ENCODE measurements at regions not wholly inside any gene's neighbourhood (a gene's known extent, or its start where the extent isn't known, plus 50 kb on each side); places are given as distances from the start of the nearest gene placed in this dataset.
"Not testable (repeated sequence)": the region's sequence is repeated elsewhere in the genome, so short reads cannot be mapped to it uniquely, and the experiment has no call there.

GRCh38 chr3:195986576-195986975 is 78.2 kb upstream of the TNK2 start:
- ATAC-seq (ENCODE audit: insufficient number of reproducible peaks, low FRiP score, low read depth); H3K4me1 ChIP-seq (ENCODE audit: control insufficient read depth in 1 of 2, low read depth in 2 of 2); H3K9me3 ChIP-seq; H3K4me3 ChIP-seq; H3K27ac ChIP-seq; H3K27me3 ChIP-seq (replicated peaks; ENCODE audit: insufficient read depth); DNase-seq (ENCODE audit: low spot score): not testable (repeated sequence)
- peaks cover 14% of the 10 kb centered on the region for H3K36me3 ChIP-seq

- ATAC-seq (ENCODE audit: insufficient number of reproducible peaks, low FRiP score, low read depth); DNase-seq (ENCODE audit: low spot score); H3K9me3 ChIP-seq; H3K4me3 ChIP-seq; H3K27ac ChIP-seq; H3K4me1 ChIP-seq (ENCODE audit: control insufficient read depth in 1 of 2, low read depth in 2 of 2); H3K27me3 ChIP-seq (replicated peaks; ENCODE audit: insufficient read depth): not testable (repeated sequence)
- peaks cover 14% of the 10 kb centered on the region for H3K36me3 ChIP-seq
Observed at GRCh38 chr3:195985348-195985920, 77.1 kb upstream of the TNK2 start.

DNA sequence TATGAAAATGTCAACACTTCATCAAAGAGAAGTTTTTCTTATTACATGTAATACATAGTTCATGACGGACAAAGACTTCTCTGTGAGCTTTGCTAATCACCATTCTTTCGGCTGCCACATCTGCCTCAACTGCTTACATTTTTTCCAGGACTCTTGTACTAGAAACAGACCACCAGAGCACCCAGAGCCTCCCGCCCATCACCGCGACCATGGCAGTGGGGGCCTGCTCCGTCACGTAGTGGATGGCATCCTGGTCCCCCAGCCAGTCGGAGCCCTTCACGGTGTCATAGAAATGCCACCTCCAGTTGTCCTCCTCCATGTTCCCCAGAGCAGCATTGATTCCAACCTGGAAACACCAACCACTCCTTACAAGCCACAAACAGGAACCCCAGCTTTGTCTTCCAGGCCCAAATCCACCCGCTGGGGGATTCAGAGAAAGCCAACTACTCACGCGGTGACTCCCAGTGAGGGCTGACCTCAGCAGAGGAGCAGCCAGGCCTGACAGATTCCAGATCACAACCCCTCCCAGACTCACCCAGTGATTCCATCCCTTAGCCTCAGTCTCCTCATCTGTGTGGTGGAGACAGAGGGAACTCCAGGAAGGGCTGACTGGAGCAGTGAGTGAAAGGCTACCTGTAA is 76.2 kb upstream of the TNK2 start:
- H3K27me3 ChIP-seq (replicated peaks; ENCODE audit: insufficient read depth); H3K4me3 ChIP-seq; H3K9me3 ChIP-seq; DNase-seq (ENCODE audit: low spot score); ATAC-seq (ENCODE audit: insufficient number of reproducible peaks, low FRiP score, low read depth); H3K4me1 ChIP-seq (ENCODE audit: control insufficient read depth in 1 of 2, low read depth in 2 of 2); H3K27ac ChIP-seq: not testable (repeated sequence)
- peaks cover 18% of the 10 kb centered on the region for H3K36me3 ChIP-seq

GRCh38 chr3:195983880-195984279 is 75.5 kb upstream of the TNK2 start:
- not testable (repeated sequence) for ATAC-seq (ENCODE audit: insufficient number of reproducible peaks, low FRiP score, low read depth); DNase-seq (ENCODE audit: low spot score); H3K4me1 ChIP-seq (ENCODE audit: control insufficient read depth in 1 of 2, low read depth in 2 of 2); H3K27ac ChIP-seq; H3K27me3 ChIP-seq (replicated peaks; ENCODE audit: insufficient read depth); H3K4me3 ChIP-seq; H3K9me3 ChIP-seq
- H3K36me3 ChIP-seq, result peaks cover 21% of the 10 kb centered on the region

DNA sequence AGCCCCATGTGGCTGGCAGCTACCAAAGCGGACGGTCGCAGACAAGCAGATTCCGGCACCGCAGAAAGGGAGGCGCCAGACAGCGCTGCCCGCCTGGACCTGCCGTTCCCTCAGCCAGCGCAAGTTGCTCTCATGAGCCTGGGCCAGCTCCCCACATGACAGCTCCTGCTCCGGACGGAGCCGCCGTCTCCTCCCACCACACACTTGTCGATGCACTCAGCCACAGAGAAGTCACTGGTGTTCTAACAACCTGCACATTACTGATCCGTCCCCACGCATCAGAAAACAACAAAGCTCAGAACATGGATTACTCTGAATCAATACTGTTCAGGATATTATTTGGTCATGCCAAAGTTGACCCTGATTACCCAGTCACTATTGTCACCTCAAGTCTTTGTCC is 74.4 kb upstream of the TNK2 start:
- not testable (repeated sequence) for H3K27me3 ChIP-seq (replicated peaks; ENCODE audit: insufficient read depth); ATAC-seq (ENCODE audit: insufficient number of reproducible peaks, low FRiP score, low read depth); H3K9me3 ChIP-seq; H3K4me3 ChIP-seq; H3K27ac ChIP-seq; H3K4me1 ChIP-seq (ENCODE audit: control insufficient read depth in 1 of 2, low read depth in 2 of 2); DNase-seq (ENCODE audit: low spot score)
- peaks cover 21% of the 10 kb centered on the region for H3K36me3 ChIP-seq

DNA sequence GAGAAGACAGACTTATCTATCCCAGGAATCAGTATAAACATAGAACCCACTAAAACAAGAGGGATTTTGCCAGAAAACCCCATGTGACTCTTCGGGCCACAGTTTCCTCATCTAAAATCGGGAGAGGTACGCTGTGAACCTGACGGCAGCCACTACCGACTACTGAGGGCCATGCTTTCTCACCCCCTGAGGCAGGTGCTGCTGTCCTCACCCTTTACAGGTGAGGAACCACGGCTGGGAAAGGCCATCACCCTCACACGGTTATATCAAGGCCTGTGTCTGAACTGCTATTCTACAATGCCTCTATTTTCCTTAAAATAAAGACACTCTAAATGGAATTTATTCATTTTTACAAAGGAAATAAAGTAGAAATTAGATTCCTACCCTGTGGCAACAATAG is 73.4 kb upstream of the TNK2 start:
- H3K9me3 ChIP-seq; DNase-seq (ENCODE audit: low spot score); ATAC-seq (ENCODE audit: insufficient number of reproducible peaks, low FRiP score, low read depth); H3K4me3 ChIP-seq; H3K27ac ChIP-seq; H3K27me3 ChIP-seq (replicated peaks; ENCODE audit: insufficient read depth); H3K4me1 ChIP-seq (ENCODE audit: control insufficient read depth in 1 of 2, low read depth in 2 of 2): not testable (repeated sequence)
- H3K36me3 ChIP-seq, result peaks cover 21% of the 10 kb centered on the region

- H3K27me3 ChIP-seq (replicated peaks; ENCODE audit: insufficient read depth); DNase-seq (ENCODE audit: low spot score): not testable (repeated sequence)
- peaks cover 32% of the 10 kb centered on the region for H3K36me3 ChIP-seq
Observed at GRCh38 chr3:195979877-195980276, 71.5 kb upstream of the TNK2 start.

DNA sequence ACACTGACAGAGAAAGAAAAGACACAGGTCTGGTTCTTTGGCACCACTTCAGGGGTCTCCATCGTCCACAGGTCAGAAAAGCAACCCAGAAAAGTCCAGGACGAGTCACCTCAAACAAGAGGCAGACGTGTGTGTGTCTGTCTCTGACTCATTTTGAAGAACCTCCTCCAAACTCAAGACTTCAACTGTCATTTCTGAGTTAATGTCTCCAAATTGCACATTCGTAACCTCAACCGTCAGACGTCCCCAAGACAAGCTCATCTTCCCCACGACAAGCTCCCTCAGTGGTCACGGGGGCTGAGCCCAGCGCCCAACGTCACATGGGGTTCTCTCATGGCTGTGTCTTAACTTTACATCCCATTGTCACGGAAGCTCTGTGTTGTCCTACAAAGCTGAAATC is 70.2 kb upstream of the TNK2 start:
- peaks cover 37% of the 10 kb centered on the region for H3K36me3 ChIP-seq
- not testable (repeated sequence) for H3K4me1 ChIP-seq (ENCODE audit: control insufficient read depth in 1 of 2, low read depth in 2 of 2); H3K4me3 ChIP-seq; H3K27me3 ChIP-seq (replicated peaks; ENCODE audit: insufficient read depth); H3K9me3 ChIP-seq; H3K27ac ChIP-seq; DNase-seq (ENCODE audit: low spot score); ATAC-seq (ENCODE audit: insufficient number of reproducible peaks, low FRiP score, low read depth)

More at GRCh38 chr3:195979877-195980276, 71.5 kb upstream of the TNK2 start:
- not testable (repeated sequence) for H3K9me3 ChIP-seq; H3K27ac ChIP-seq; H3K4me1 ChIP-seq (ENCODE audit: control insufficient read depth in 1 of 2, low read depth in 2 of 2); H3K4me3 ChIP-seq; ATAC-seq (ENCODE audit: insufficient number of reproducible peaks, low FRiP score, low read depth)

- ATAC-seq (ENCODE audit: insufficient number of reproducible peaks, low FRiP score, low read depth); DNase-seq (ENCODE audit: low spot score); H3K27ac ChIP-seq; H3K27me3 ChIP-seq (replicated peaks; ENCODE audit: insufficient read depth); H3K4me3 ChIP-seq; H3K4me1 ChIP-seq (ENCODE audit: control insufficient read depth in 1 of 2, low read depth in 2 of 2); H3K9me3 ChIP-seq: not testable (repeated sequence)
- peaks cover 35% of the 10 kb centered on the region for H3K36me3 ChIP-seq
Observed at GRCh38 chr3:195976876-195977275, 68.5 kb upstream of the TNK2 start.

- not testable (repeated sequence) for DNase-seq (ENCODE audit: low spot score); H3K27me3 ChIP-seq (replicated peaks; ENCODE audit: insufficient read depth); H3K9me3 ChIP-seq; H3K27ac ChIP-seq; ATAC-seq (ENCODE audit: insufficient number of reproducible peaks, low FRiP score, low read depth); H3K4me3 ChIP-seq; H3K4me1 ChIP-seq (ENCODE audit: control insufficient read depth in 1 of 2, low read depth in 2 of 2)
- H3K36me3 ChIP-seq, result peaks cover 51% of the 10 kb centered on the region
Observed at GRCh38 chr3:195974281-195974680, 65.9 kb upstream of the TNK2 start.

GRCh38 chr3:195970873-195971272 is 62.5 kb upstream of the TNK2 start:
- not testable (repeated sequence) for H3K9me3 ChIP-seq; H3K27me3 ChIP-seq (replicated peaks; ENCODE audit: insufficient read depth); H3K4me3 ChIP-seq; H3K27ac ChIP-seq; DNase-seq (ENCODE audit: low spot score); ATAC-seq (ENCODE audit: insufficient number of reproducible peaks, low FRiP score, low read depth); H3K4me1 ChIP-seq (ENCODE audit: control insufficient read depth in 1 of 2, low read depth in 2 of 2)
- H3K36me3 ChIP-seq, result peaks cover 54% of the 10 kb centered on the region

DNA sequence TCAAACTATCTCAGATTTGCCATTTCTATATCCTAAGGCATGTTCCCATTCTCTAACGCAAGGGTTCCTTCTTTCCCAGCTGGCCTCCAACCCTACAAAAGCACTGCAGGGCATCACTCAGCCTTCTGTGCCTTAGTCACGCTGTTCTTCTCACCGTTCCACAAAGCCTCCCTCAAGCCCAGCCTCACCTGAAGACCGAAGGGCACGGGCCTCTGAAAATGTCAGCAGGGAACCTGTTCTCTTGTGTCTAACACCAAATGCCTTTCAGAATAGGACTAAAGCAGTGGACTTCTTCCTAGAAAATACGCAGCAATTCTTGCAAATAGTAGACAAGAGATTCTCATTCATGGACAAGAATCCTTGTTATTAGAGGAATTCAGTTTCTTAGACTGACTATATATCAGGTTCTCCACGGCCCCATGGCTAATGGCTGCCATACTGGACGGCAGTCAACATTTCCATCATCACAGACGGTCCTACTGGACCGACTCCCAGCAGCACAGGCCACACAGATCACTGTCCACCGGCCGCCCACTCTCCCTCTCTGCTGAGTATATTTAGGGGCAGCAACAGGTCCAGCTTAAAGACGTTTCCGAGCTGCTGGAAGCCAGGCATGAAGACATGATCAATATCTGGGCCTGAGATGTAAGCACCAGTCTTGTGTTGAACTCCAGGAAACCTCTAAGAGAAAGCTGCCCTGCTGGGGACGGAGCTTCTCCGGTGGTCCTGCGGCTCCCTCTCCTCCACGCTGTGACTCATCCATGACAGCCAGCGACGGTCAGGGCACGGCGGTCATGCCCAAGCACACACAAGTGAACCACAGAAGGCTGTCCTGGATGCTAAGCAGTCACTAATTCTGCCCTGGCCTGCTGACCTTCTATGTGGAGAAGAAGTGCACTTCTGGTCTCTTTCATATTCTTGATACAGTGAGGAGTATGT is 61.8 kb upstream of the TNK2 start:
- H3K4me1 ChIP-seq (ENCODE audit: control insufficient read depth in 1 of 2, low read depth in 2 of 2); H3K4me3 ChIP-seq; H3K9me3 ChIP-seq; ATAC-seq (ENCODE audit: insufficient number of reproducible peaks, low FRiP score, low read depth); DNase-seq (ENCODE audit: low spot score); H3K27ac ChIP-seq; H3K27me3 ChIP-seq (replicated peaks; ENCODE audit: insufficient read depth): not testable (repeated sequence)
- peaks cover 54% of the 10 kb centered on the region for H3K36me3 ChIP-seq
